ENCODE measurements at regions not wholly inside any gene's neighbourhood (a gene's known extent, or its start where the extent isn't known, plus 50 kb on each side); places are given as distances from the start of the nearest gene placed in this dataset.

DNA sequence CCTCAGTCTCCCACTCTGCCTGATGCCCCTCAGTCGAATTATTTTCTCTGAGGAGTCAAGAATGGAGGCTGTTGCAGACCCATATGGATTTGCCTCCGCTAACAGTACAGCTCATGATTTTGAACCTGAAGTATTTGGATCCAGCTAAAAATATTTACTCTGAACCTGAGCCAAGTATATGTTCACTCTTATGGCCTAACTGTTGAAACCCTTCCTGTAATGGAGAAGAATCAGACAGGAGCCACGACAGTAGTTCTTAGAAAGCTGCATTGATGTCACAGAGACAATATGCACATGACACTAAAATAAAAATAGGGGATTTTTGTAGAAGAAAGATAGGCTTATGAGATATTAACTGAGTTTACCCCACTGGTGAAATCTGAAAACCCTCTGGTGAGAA, 1128.3 kb upstream of the FLRT2 start:
- 0 out of 2 replicates have a peak, but pooled peaks cover 2% of the 10 kb centered on the region for H3K9me2 ChIP-seq (replicated peaks; ENCODE audit: insufficient read depth, low read length)
- no peak for DNase-seq
- no peaks in the 10 kb centered on the region for H3K4me1 ChIP-seq (ENCODE audit: low read length)

DNA sequence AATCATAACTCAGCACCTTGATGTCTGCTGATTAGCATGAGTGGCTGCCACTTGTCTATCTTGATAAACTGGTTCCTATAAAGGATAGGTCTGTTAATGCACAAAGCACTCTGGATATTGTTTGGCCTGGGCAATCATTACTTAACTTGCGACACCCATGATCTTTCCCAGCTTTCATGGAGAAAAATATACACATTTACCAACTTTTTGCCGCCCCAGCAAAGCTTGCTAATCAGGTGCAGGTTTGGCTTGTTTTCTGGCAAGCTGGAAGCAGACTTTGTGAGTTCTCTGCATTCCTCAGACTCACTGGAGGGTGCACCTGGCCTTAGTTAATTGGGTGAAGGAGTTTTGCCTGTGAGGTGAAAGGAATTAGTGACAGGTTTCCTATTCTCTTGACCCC, 1126.4 kb upstream of the FLRT2 start:
- H3K9me3 ChIP-seq (ENCODE audit: low read length) = no peaks in the 10 kb centered on the region; the same call in 1 of the 2 replicates
- H2AFZ ChIP-seq (ENCODE audit: low read length) = no peak overlapping the region
- no peak overlapping the region for H3K27ac ChIP-seq (ENCODE audit: low read length)
- H4K20me1 ChIP-seq (ENCODE audit: insufficient read depth, low read depth, low read length) = no peaks in the 10 kb centered on the region
- no peak overlapping the region for H3K9ac ChIP-seq (ENCODE audit: low read length)
- H3K9me2 ChIP-seq (replicated peaks; ENCODE audit: insufficient read depth, low read length) = no peaks in the 10 kb centered on the region
- no peaks in the 10 kb centered on the region for H3K4me1 ChIP-seq (ENCODE audit: low read length)
- H3K79me2 ChIP-seq (ENCODE audit: low read length) = no peaks in the 10 kb centered on the region
- no peak overlapping the region for H3K4me2 ChIP-seq (ENCODE audit: low read depth, low read length, poor library complexity, severe bottlenecking)
- no peak overlapping the region for H3K4me3 ChIP-seq (ENCODE audit: low read length)
- H3K36me3 ChIP-seq (ENCODE audit: insufficient read depth, low read length) = no peaks in the 10 kb centered on the region
- no peaks in the 10 kb centered on the region for H3K27me3 ChIP-seq (ENCODE audit: low read length)
- DNase-seq = no peak

More for the DNA sequence above, 1128.3 kb upstream of the FLRT2 start:
- H3K79me2 ChIP-seq (ENCODE audit: low read length) = no peaks in the 10 kb centered on the region
- no peak overlapping the region for H3K4me2 ChIP-seq (ENCODE audit: low read depth, low read length, poor library complexity, severe bottlenecking)
- no peaks in the 10 kb centered on the region for H4K20me1 ChIP-seq (ENCODE audit: insufficient read depth, low read depth, low read length)
- H3K27ac ChIP-seq (ENCODE audit: low read length) = no peak overlapping the region
- no peak overlapping the region for H3K9ac ChIP-seq (ENCODE audit: low read length)
- no peaks in the 10 kb centered on the region for H3K36me3 ChIP-seq (ENCODE audit: insufficient read depth, low read length)
- H3K27me3 ChIP-seq (ENCODE audit: low read length) = no peaks in the 10 kb centered on the region
- H2AFZ ChIP-seq (ENCODE audit: low read length) = no peak overlapping the region
- no peaks in the 10 kb centered on the region; the same call in 1 of the 2 replicates for H3K9me3 ChIP-seq (ENCODE audit: low read length)
- H3K4me3 ChIP-seq (ENCODE audit: low read length) = no peak overlapping the region

DNA sequence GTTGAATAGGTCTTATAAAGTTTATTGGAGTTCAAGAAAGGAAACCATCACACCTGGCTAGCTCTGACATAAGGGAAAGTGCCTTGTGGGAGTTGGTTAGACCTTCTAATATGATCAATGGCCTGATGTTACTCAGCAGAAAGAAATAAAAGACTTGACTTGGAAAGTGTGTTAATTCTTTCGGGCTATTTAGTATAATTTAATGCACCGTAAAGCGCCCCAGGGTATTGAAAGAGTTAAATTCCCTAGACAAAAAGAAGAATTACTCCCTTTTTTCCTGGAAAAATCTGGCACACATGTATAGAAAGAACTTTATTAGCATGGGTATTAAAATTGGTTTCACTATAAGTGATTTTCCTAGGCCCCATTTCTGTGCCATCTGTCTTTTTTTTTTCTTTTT, 1125.7 kb upstream of the FLRT2 start:
- DNase-seq = no peak
- Histone ChIP-seq H3K27me3 (ENCODE audit: low read length) (no peaks in the 10 kb centered on the region), H3K9me2 (replicated peaks; ENCODE audit: insufficient read depth, low read length) (0 out of 2 replicates have a peak, but pooled peaks cover 3% of the 10 kb centered on the region), H3K27ac (ENCODE audit: low read length) (no peak overlapping the region), H3K4me1 (ENCODE audit: low read length) (no peaks in the 10 kb centered on the region), H3K9ac (ENCODE audit: low read length) (no peak overlapping the region), H3K9me3 (ENCODE audit: low read length) (no peaks in the 10 kb centered on the region; the same call in 1 of the 2 replicates), H3K4me2 (ENCODE audit: low read depth, low read length, poor library complexity, severe bottlenecking) (no peak overlapping the region), H3K36me3 (ENCODE audit: insufficient read depth, low read length) (no peaks in the 10 kb centered on the region), H3K4me3 (ENCODE audit: low read length) (no peak overlapping the region), H4K20me1 (ENCODE audit: insufficient read depth, low read depth, low read length) (no peaks in the 10 kb centered on the region), H2AFZ (ENCODE audit: low read length) (no peak overlapping the region), H3K79me2 (ENCODE audit: low read length) (no peaks in the 10 kb centered on the region)

DNA sequence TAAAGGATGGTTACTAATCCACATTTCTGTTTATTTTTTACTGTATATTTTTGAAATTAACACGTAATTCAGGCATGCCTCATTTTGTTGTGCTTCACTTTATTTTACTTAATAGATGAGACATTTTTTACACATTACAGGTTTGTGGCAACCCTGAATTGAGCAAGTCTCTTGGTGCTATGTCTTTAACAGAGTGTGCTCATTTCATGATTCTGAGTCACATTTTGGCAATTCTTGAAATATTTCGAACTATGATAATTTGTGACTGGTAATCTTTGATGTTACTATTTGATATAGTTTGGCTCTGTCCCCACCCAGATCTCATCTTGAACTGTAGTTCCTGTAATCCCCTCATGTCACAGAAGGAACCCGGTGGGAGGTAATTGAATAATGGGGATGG, 1120.5 kb upstream of the FLRT2 start:
- H4K20me1 ChIP-seq (ENCODE audit: insufficient read depth, low read depth, low read length) = no peaks in the 10 kb centered on the region
- no peak overlapping the region for H3K4me3 ChIP-seq (ENCODE audit: low read length)
- no peaks in the 10 kb centered on the region for H3K36me3 ChIP-seq (ENCODE audit: insufficient read depth, low read length)
- no peak overlapping the region for H3K9ac ChIP-seq (ENCODE audit: low read length)
- no peak overlapping the region for H3K27ac ChIP-seq (ENCODE audit: low read length)
- peaks cover 9% of the 10 kb centered on the region; the same call in 1 of the 2 replicates for H3K9me3 ChIP-seq (ENCODE audit: low read length)
- H3K79me2 ChIP-seq (ENCODE audit: low read length) = no peaks in the 10 kb centered on the region
- H3K27me3 ChIP-seq (ENCODE audit: low read length) = no peaks in the 10 kb centered on the region
- H3K4me2 ChIP-seq (ENCODE audit: low read depth, low read length, poor library complexity, severe bottlenecking) = no peak overlapping the region
- peaks cover 3% of the 10 kb centered on the region; the same call in 1 of the 2 replicates for H3K9me2 ChIP-seq (replicated peaks; ENCODE audit: insufficient read depth, low read length)
- H3K4me1 ChIP-seq (ENCODE audit: low read length) = no peaks in the 10 kb centered on the region
- DNase-seq = no peak
- no peak overlapping the region for H2AFZ ChIP-seq (ENCODE audit: low read length)

DNA sequence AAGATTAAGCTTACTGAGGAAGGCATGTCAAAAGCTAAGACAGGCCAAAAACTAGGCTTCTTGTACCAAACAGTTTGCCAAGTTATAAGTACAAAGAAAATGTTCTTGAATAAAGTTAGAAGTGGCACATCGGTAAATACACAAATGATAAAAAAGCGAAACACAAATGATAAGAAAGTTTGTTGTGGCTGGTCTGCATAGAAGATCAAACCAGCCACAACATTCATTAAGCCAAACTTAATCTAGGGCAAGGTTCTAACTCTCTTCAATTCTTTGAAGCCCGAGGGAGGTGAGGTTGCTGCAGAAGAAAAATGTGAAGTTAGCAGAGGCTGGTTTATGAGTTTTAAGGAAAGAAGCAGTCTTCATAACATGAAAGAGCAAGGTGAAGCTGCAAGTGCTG, 1119.6 kb upstream of the FLRT2 start:
- Histone ChIP-seq H3K9me3 (ENCODE audit: low read length) (peaks cover 10% of the 10 kb centered on the region; the same call in 1 of the 2 replicates), H3K4me1 (ENCODE audit: low read length) (no peaks in the 10 kb centered on the region), H2AFZ (ENCODE audit: low read length) (no peak overlapping the region), H4K20me1 (ENCODE audit: insufficient read depth, low read depth, low read length) (no peaks in the 10 kb centered on the region), H3K9me2 (replicated peaks; ENCODE audit: insufficient read depth, low read length) (peaks cover 3% of the 10 kb centered on the region; the same call in 1 of the 2 replicates), H3K9ac (ENCODE audit: low read length) (no peak overlapping the region), H3K27me3 (ENCODE audit: low read length) (no peaks in the 10 kb centered on the region), H3K4me2 (ENCODE audit: low read depth, low read length, poor library complexity, severe bottlenecking) (no peak overlapping the region), H3K36me3 (ENCODE audit: insufficient read depth, low read length) (no peaks in the 10 kb centered on the region), H3K4me3 (ENCODE audit: low read length) (no peak overlapping the region), H3K79me2 (ENCODE audit: low read length) (no peaks in the 10 kb centered on the region), H3K27ac (ENCODE audit: low read length) (no peak overlapping the region)
- DNase-seq = no peak

DNA sequence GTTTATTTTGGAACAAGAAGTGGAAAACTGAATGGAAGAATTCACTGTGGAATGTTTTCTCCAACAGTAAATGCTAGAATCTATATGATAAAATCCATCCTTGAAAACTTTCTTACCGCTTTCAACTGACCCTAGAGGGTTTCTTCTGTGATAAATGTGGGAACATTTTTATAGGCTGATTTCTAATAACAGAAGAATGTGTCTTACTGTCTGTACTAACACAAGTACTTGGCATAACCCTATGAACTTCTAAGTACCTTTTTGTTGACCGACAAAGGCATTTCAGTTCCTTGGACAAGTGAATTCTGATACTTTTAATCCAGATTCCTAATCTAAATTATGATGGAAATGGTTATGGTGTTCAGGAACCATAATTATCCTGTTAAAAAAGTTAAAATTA, 1109.7 kb upstream of the FLRT2 start:
- H3K9me2 ChIP-seq (replicated peaks; ENCODE audit: insufficient read depth, low read length) = no peaks in the 10 kb centered on the region
- no peaks in the 10 kb centered on the region for H3K36me3 ChIP-seq (ENCODE audit: insufficient read depth, low read length)
- no peaks in the 10 kb centered on the region for H3K27me3 ChIP-seq (ENCODE audit: low read length)
- H3K9ac ChIP-seq (ENCODE audit: low read length) = no peak overlapping the region
- H2AFZ ChIP-seq (ENCODE audit: low read length) = no peak overlapping the region
- no peak overlapping the region for H3K4me3 ChIP-seq (ENCODE audit: low read length)
- no peak overlapping the region for H3K27ac ChIP-seq (ENCODE audit: low read length)
- DNase-seq = no peak
- H4K20me1 ChIP-seq (ENCODE audit: insufficient read depth, low read depth, low read length) = no peaks in the 10 kb centered on the region
- no peaks in the 10 kb centered on the region for H3K79me2 ChIP-seq (ENCODE audit: low read length)
- H3K9me3 ChIP-seq (ENCODE audit: low read length) = peaks cover 16% of the 10 kb centered on the region
- no peak overlapping the region for H3K4me2 ChIP-seq (ENCODE audit: low read depth, low read length, poor library complexity, severe bottlenecking)
- no peaks in the 10 kb centered on the region for H3K4me1 ChIP-seq (ENCODE audit: low read length)

DNA sequence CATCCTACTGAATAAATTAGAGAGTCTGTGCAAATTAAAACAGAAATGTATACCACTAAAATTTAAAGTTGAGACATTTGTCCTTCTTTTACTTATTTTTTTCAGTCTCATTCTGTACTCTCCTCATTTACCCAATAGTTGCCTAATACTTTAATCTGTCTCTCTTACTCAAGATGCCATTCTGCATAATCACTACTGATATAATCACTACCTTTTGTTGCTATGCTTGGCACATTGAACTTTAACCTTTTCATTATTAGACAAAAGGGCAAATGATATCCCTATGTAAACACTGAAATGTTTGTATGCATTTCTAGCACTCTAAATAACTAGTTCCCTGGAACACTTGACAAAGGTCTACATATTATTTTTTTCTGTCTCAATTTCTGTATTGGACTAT, 1108.3 kb upstream of the FLRT2 start:
- Histone ChIP-seq H4K20me1 (ENCODE audit: insufficient read depth, low read depth, low read length) (no peaks in the 10 kb centered on the region), H2AFZ (ENCODE audit: low read length) (no peak overlapping the region), H3K36me3 (ENCODE audit: insufficient read depth, low read length) (no peaks in the 10 kb centered on the region), H3K27me3 (ENCODE audit: low read length) (no peaks in the 10 kb centered on the region), H3K79me2 (ENCODE audit: low read length) (no peaks in the 10 kb centered on the region), H3K9ac (ENCODE audit: low read length) (no peak overlapping the region), H3K4me1 (ENCODE audit: low read length) (no peaks in the 10 kb centered on the region), H3K9me3 (ENCODE audit: low read length) (peaks cover 16% of the 10 kb centered on the region), H3K4me2 (ENCODE audit: low read depth, low read length, poor library complexity, severe bottlenecking) (no peak overlapping the region), H3K4me3 (ENCODE audit: low read length) (no peak overlapping the region), H3K27ac (ENCODE audit: low read length) (no peak overlapping the region), H3K9me2 (replicated peaks; ENCODE audit: insufficient read depth, low read length) (no peaks in the 10 kb centered on the region)
- no peak for DNase-seq

DNA sequence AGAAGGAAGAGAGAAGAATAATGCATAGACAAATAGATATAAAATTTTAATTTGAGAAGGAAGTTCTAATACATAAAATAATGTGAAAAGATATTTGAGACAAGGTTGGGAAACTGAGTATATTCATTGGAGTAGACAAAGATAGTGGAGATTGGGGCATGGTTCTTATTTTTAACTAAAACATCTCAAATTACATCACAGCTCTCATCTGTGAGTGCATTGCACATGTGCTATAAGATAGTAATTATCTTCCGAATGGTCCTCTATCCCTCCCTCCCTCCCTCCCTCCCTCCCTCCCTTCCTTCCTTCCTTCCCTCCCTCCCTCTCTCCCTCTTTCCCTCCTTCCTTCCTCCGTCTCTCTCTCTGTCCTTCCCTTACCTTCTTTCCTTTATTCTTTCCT, 1104.0 kb upstream of the FLRT2 start:
- no peaks in the 10 kb centered on the region for H3K9me3 ChIP-seq (ENCODE audit: low read length)
- no peak for DNase-seq
- no peaks in the 10 kb centered on the region for H3K79me2 ChIP-seq (ENCODE audit: low read length)
- H3K4me2 ChIP-seq (ENCODE audit: low read depth, low read length, poor library complexity, severe bottlenecking) = no peak overlapping the region
- H2AFZ ChIP-seq (ENCODE audit: low read length) = no peak overlapping the region
- no peaks in the 10 kb centered on the region for H3K36me3 ChIP-seq (ENCODE audit: insufficient read depth, low read length)
- no peaks in the 10 kb centered on the region for H3K9me2 ChIP-seq (replicated peaks; ENCODE audit: insufficient read depth, low read length)
- H4K20me1 ChIP-seq (ENCODE audit: insufficient read depth, low read depth, low read length) = no peaks in the 10 kb centered on the region
- no peak overlapping the region for H3K27ac ChIP-seq (ENCODE audit: low read length)
- no peak overlapping the region for H3K4me3 ChIP-seq (ENCODE audit: low read length)
- H3K27me3 ChIP-seq (ENCODE audit: low read length) = no peaks in the 10 kb centered on the region
- no peak overlapping the region for H3K9ac ChIP-seq (ENCODE audit: low read length)
- no peaks in the 10 kb centered on the region for H3K4me1 ChIP-seq (ENCODE audit: low read length)

DNA sequence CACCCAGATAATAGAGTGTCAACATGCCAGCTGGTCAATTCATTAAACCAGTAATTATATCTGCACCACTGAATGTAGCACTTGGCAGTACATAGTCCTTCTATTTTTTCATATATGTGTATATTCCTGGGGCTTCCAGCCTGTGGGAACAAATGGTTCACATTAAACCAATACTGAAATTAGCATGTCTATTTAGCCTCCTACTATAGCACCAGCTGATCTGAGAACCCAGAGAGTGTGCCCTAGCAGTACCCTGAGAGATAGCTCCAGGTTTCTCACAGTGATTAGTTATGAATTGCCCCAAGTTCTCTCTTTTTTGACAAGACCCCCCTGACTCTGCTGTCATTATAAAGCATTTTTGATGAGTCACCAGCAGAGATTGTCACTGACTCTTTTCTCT, 1097.3 kb upstream of the FLRT2 start:
- Histone ChIP-seq H3K27ac (ENCODE audit: low read length) (no peak overlapping the region), H3K9me3 (ENCODE audit: low read length) (no peaks in the 10 kb centered on the region), H3K9ac (ENCODE audit: low read length) (no peak overlapping the region), H3K4me2 (ENCODE audit: low read depth, low read length, poor library complexity, severe bottlenecking) (no peak overlapping the region), H3K79me2 (ENCODE audit: low read length) (no peaks in the 10 kb centered on the region), H3K4me1 (ENCODE audit: low read length) (no peaks in the 10 kb centered on the region), H3K27me3 (ENCODE audit: low read length) (no peaks in the 10 kb centered on the region), H2AFZ (ENCODE audit: low read length) (no peak overlapping the region), H3K4me3 (ENCODE audit: low read length) (no peak overlapping the region), H3K9me2 (replicated peaks; ENCODE audit: insufficient read depth, low read length) (no peaks in the 10 kb centered on the region), H4K20me1 (ENCODE audit: insufficient read depth, low read depth, low read length) (no peaks in the 10 kb centered on the region), H3K36me3 (ENCODE audit: insufficient read depth, low read length) (no peaks in the 10 kb centered on the region)
- DNase-seq = no peak
